ENCODE measurements at regions not wholly inside any gene's neighbourhood (a gene's known extent, or its start where the extent isn't known, plus 50 kb on each side); places are given as distances from the start of the nearest gene placed in this dataset.
"Not testable (repeated sequence)": the region's sequence is repeated elsewhere in the genome, so short reads cannot be mapped to it uniquely, and the experiment has no call there.

DNA sequence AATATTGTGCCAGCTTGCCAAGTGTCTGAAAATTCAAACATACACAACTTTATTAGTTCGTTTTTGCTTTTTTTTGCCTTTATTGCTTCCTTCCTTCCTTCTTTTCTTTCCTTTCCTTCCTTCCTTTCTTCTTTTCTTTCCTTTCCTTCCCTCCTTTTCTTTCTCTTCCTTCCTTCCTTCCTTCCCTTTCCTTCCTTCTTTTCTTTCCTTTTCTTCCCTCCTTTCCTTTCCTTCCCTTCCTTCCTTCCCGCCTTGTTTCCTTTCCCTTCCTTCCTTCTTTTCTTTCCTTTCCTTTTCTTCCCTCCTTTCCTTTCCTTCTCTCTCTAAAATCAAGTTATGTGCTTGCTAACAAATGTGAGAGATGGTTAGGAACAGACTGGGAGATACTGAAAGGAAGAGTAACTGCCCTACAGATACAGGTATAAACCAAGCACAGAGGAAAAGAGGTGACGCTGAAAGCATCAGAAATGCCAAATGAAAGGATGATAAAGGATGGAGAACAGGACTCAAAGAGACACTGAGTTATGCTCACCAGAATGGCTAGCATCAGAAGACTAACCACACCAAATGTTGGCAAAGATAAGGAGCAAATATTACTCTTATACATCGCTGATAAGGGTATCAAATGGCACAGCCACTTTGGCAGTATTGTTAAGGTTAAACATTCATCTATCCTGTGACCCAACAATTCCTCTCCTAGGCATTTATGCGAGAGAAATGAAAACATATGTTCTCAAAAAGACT, 151.6 kb downstream of the MREG start:
- H4K20me1 ChIP-seq (ENCODE audit: insufficient read depth, low read length, poor library complexity, severe bottlenecking) = no peaks in the 10 kb centered on the region
- no peak overlapping the region for H3K9ac ChIP-seq (ENCODE audit: low read depth, low read length, poor library complexity, severe bottlenecking)
- no peaks in the 10 kb centered on the region for H3K9me3 ChIP-seq (ENCODE audit: insufficient read depth, low read depth, low read length)
- H3K4me3 ChIP-seq (ENCODE audit: low read length, poor library complexity, severe bottlenecking) = no peak overlapping the region
- no peaks in the 10 kb centered on the region for H3K36me3 ChIP-seq (ENCODE audit: insufficient read depth, low read length)
- H3K27me3 ChIP-seq (ENCODE audit: insufficient read depth, low read length, poor library complexity, severe bottlenecking) = no peaks in the 10 kb centered on the region
- no peak overlapping the region for H3K4me2 ChIP-seq (ENCODE audit: low read depth, low read length, poor library complexity, severe bottlenecking)
- H3F3A ChIP-seq (ENCODE audit: low read depth) = no peaks in the 10 kb centered on the region
- no peaks in the 10 kb centered on the region for H3K9me2 ChIP-seq (replicated peaks; ENCODE audit: low read depth, low read length)
- no peaks in the 10 kb centered on the region for H3K79me2 ChIP-seq (ENCODE audit: insufficient read depth, low read length)
- no peak overlapping the region for H2AFZ ChIP-seq (ENCODE audit: low read length)
- H3K4me1 ChIP-seq (ENCODE audit: insufficient read depth, low read length, poor library complexity, severe bottlenecking) = no peaks in the 10 kb centered on the region
- no peak for TF ChIP-seq EZH2phosphoT487 (IDR thresholded peaks at IDR 0.05; ENCODE audit: borderline replicate concordance)
- TF ChIP-seq, protein P1, sequence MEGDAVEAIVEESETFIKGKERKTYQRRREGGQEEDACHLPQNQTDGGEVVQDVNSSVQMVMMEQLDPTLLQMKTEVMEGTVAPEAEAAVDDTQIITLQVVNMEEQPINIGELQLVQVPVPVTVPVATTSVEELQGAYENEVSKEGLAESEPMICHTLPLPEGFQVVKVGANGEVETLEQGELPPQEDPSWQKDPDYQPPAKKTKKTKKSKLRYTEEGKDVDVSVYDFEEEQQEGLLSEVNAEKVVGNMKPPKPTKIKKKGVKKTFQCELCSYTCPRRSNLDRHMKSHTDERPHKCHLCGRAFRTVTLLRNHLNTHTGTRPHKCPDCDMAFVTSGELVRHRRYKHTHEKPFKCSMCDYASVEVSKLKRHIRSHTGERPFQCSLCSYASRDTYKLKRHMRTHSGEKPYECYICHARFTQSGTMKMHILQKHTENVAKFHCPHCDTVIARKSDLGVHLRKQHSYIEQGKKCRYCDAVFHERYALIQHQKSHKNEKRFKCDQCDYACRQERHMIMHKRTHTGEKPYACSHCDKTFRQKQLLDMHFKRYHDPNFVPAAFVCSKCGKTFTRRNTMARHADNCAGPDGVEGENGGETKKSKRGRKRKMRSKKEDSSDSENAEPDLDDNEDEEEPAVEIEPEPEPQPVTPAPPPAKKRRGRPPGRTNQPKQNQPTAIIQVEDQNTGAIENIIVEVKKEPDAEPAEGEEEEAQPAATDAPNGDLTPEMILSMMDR (conservative IDR thresholded peaks at IDR 0.05; ENCODE audit: low read length) = no peak

DNA sequence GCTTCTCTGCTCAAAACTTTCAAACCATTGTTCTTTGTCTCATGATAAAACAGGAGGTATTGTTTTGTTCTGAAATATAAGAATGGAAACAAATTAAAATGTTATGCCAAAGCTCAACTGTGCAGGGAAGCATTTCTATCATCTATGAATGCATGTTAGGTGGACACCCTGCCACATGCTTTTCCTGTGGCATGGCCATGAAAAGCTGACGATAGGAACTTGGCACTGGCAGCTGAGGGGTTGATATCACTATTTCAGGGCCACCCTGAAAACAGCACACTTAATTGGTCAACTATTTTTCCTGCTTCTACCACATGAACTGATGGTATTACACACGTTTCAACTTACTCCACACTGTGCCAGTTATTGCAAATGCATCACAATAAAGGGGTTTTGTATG, 157.3 kb downstream of the MREG start:
- Histone ChIP-seq H3K79me2 (ENCODE audit: insufficient read depth, low read length) (no peaks in the 10 kb centered on the region), H3K4me1 (ENCODE audit: insufficient read depth, low read length, poor library complexity, severe bottlenecking) (no peaks in the 10 kb centered on the region), H3K9me2 (replicated peaks; ENCODE audit: low read depth, low read length) (no peaks in the 10 kb centered on the region), H2AFZ (ENCODE audit: low read length) (no peak overlapping the region), H3K9ac (ENCODE audit: low read depth, low read length, poor library complexity, severe bottlenecking) (no peak overlapping the region), H3K27me3 (ENCODE audit: insufficient read depth, low read length, poor library complexity, severe bottlenecking) (no peaks in the 10 kb centered on the region), H3F3A (ENCODE audit: low read depth) (no peaks in the 10 kb centered on the region), H3K9me3 (ENCODE audit: insufficient read depth, low read depth, low read length) (peaks cover 6% of the 10 kb centered on the region), H3K4me2 (ENCODE audit: low read depth, low read length, poor library complexity, severe bottlenecking) (no peak overlapping the region), H3K36me3 (ENCODE audit: insufficient read depth, low read length) (no peaks in the 10 kb centered on the region), H4K20me1 (ENCODE audit: insufficient read depth, low read length, poor library complexity, severe bottlenecking) (no peaks in the 10 kb centered on the region), H3K4me3 (ENCODE audit: low read length, poor library complexity, severe bottlenecking) (no peak overlapping the region)
- TF ChIP-seq, protein P1 (conservative IDR thresholded peaks at IDR 0.05; ENCODE audit: low read length) = no peak
- no peak for TF ChIP-seq EZH2phosphoT487 (IDR thresholded peaks at IDR 0.05; ENCODE audit: borderline replicate concordance)

DNA sequence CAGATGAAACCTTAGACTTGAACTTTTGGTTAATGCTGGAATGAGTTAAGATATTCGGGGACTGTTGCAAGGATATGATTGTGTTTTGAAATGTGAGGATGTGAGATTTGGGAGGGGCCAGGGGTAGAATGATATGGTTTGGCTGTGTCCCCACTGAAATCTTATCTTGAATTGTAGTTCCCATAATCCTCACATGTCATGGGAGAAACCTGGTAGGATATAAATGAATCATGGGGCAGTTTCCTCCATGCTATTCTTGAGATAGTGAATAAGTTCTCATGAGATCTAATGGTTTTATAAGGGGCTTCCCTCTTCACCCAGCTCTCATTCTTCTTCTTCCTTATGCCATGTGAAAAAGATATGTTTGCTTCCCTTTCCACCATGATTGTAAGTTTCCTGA, 158.0 kb downstream of the MREG start:
- not testable (repeated sequence) for H3K9ac ChIP-seq (ENCODE audit: low read depth, low read length, poor library complexity, severe bottlenecking); H3K4me2 ChIP-seq (ENCODE audit: low read depth, low read length, poor library complexity, severe bottlenecking); H3F3A ChIP-seq (ENCODE audit: low read depth); H3K36me3 ChIP-seq (ENCODE audit: insufficient read depth, low read length); H3K4me1 ChIP-seq (ENCODE audit: insufficient read depth, low read length, poor library complexity, severe bottlenecking); H2AFZ ChIP-seq (ENCODE audit: low read length); H3K4me3 ChIP-seq (ENCODE audit: low read length, poor library complexity, severe bottlenecking); H3K27me3 ChIP-seq (ENCODE audit: insufficient read depth, low read length, poor library complexity, severe bottlenecking); H3K9me3 ChIP-seq (ENCODE audit: insufficient read depth, low read depth, low read length); H3K79me2 ChIP-seq (ENCODE audit: insufficient read depth, low read length); H3K9me2 ChIP-seq (replicated peaks; ENCODE audit: low read depth, low read length); H4K20me1 ChIP-seq (ENCODE audit: insufficient read depth, low read length, poor library complexity, severe bottlenecking)

DNA sequence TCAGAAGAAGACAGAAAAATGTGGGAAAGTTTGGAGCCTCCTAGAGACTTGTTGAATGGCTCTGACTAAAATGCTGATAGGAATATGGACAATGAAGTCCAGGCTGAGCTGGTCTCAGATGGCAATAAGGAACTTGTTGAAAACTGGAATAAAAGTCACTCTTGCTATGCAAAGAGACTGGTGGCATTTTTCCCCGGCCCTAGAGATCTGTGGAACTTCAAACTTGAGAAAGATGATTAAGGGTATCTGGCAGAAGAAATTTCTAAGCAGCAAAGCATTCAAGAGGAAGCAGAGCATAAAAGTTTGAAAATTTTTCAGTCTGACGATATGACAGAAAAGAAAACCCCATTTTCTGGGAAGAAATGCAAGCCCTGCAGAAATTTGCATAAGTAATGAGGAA, 159.3 kb downstream of the MREG start:
- Histone ChIP-seq H3F3A (ENCODE audit: low read depth) (no peaks in the 10 kb centered on the region), H3K9ac (ENCODE audit: low read depth, low read length, poor library complexity, severe bottlenecking) (no peak overlapping the region), H3K36me3 (ENCODE audit: insufficient read depth, low read length) (no peaks in the 10 kb centered on the region), H3K27me3 (ENCODE audit: insufficient read depth, low read length, poor library complexity, severe bottlenecking) (no peaks in the 10 kb centered on the region), H3K9me3 (ENCODE audit: insufficient read depth, low read depth, low read length) (peaks cover 6% of the 10 kb centered on the region), H3K4me1 (ENCODE audit: insufficient read depth, low read length, poor library complexity, severe bottlenecking) (no peaks in the 10 kb centered on the region), H4K20me1 (ENCODE audit: insufficient read depth, low read length, poor library complexity, severe bottlenecking) (no peaks in the 10 kb centered on the region), H3K79me2 (ENCODE audit: insufficient read depth, low read length) (no peaks in the 10 kb centered on the region), H2AFZ (ENCODE audit: low read length) (no peak overlapping the region), H3K4me2 (ENCODE audit: low read depth, low read length, poor library complexity, severe bottlenecking) (no peak overlapping the region), H3K4me3 (ENCODE audit: low read length, poor library complexity, severe bottlenecking) (no peak overlapping the region), H3K9me2 (replicated peaks; ENCODE audit: low read depth, low read length) (no peaks in the 10 kb centered on the region)
- TF ChIP-seq, protein P1 (conservative IDR thresholded peaks at IDR 0.05; ENCODE audit: low read length) = no peak
- TF ChIP-seq EZH2phosphoT487 (IDR thresholded peaks at IDR 0.05; ENCODE audit: borderline replicate concordance) = no peak
